Hematopoietic multipotent progenitor cell treated with erythropoietin and hydrocortisone succinate and interleukin-3 and kit ligand, for 4 days (in vitro differentiated cells): ENCODE measurements at regions not wholly inside any gene's neighbourhood (a gene's known extent, or its start where the extent isn't known, plus 50 kb on each side); places are given as distances from the start of the nearest gene placed in this dataset.
"Not testable (repeated sequence)": the region's sequence is repeated elsewhere in the genome, so short reads cannot be mapped to it uniquely, and the experiment has no call there.

Experiments
- DNase-seq: peaks from one replicate; pipeline ENCODE4 v3.0.0-alpha.2; 2015

DNA sequence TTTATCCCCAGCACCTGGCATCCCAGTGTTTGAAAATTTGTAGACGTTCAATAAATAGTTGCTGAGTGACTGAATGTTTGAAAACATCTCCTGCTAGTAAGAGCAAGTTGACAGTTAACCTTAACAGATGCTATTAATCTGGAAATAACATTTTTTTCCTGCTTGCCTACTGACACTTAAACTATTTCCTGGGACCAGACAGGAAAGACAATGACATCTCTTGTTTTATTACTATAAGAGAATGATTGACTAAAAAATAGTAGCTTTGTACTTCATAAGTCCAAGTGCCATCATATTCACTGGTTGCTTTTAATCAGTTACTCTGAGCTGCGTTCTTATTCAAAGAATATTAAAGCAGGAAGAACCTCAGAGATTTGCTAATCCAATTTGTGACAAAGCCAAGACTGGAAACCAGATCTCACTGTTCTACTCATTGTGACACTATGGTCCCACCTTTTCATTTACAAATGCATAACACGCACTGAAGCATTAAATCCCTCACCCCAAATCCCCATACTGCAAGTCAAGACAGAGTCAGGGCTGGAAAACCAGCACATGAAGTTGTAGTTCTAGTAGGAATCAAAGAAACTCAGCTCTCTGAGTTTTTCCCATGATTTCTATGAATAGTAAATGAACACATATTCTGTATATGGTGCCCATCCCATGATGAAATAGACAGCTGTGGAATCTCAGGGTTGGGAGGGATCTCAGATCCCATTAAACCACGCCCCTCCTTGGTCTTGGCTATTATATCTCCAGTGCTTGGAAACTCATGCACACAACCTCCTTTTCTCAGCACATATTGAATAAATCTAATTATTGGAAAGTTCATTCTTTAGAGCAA is 212.7 kb upstream of the P2RY1 start:
- no peak for DNase-seq

DNA sequence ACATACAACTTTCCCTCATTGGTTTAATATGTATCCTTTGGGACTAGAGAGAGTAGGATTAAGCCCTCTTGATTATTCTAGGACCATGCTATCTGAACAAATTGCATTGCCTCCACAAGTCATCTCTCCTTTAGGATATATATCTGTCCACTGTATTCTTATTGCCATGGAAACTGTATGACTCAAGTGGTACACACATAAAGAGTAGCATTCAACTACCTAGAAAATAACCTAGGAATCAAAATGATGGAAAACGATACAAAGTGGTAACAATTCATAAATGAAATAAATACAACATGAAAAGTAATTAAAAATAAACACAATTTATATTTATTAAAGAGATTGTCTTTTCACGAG is 212.1 kb upstream of the P2RY1 start:
- no peak for DNase-seq

DNA sequence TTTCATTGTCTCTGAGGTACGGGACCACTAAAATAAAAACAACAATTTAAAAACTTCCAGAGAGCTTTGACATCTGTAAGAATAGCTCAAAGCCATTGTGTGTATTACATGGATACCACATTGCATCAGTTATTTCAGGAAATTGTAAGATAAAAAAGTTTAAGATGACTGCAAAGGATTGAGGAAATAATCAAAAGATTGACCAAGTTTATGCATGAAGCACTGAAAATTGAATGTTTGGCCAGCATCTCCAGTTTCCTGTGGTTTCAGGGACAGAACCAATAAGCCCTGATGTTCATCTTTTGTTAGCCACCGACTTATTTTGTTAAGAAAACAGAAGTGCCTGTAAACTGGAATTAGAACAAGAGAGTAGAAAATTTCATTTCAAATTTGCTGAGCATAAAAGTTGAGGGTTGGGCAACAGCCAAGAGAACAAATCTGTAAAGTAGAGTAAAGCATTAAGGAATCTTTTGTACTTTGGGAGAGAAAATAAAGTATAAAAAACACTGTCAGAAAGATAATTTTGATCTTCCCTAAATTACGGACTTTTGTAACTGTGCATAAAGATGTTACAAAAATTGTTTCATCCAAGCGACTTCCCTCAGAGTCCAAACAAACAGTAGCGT is 211.5 kb upstream of the P2RY1 start:
- peak; percentile 47 for DNase-seq

DNA sequence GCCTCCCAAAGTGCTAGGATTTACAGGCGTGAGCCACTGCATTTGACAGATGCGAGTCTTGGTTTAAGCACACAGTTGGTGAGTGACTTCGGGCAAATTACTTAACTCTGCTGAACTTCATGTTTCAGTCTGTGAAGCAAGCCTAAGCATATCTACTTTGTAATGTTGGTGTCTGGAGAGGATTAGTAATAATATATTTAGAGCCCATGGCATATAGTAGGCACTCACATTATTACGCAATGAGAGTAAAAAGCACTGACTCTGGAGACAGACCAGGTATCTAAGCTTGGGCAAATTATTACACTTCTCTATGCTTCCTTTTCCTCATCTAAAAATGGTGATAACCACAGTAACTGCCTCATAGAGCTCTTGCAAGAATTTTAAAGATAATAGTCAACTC is 208.7 kb upstream of the P2RY1 start:
- DNase-seq: no peak

DNA sequence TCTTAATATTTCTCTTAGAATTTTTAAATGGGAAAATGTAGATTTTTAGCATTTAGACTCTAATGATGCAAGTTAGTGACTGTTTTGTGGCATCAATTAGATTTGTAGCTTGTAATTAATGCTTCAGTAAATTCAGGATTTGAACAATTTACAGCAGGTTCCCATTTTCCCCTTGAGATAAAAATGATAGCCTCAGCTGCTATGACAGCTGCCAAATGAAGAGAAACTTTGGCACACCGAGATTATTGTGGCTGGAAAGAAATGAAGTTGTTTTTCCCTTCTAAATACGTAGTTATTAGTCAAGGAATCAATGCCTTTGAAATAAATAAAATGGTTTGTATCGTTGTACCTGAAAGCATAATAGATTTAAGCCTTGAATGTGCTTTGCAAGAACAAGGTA is 206.4 kb upstream of the P2RY1 start:
- no peak for DNase-seq

DNA sequence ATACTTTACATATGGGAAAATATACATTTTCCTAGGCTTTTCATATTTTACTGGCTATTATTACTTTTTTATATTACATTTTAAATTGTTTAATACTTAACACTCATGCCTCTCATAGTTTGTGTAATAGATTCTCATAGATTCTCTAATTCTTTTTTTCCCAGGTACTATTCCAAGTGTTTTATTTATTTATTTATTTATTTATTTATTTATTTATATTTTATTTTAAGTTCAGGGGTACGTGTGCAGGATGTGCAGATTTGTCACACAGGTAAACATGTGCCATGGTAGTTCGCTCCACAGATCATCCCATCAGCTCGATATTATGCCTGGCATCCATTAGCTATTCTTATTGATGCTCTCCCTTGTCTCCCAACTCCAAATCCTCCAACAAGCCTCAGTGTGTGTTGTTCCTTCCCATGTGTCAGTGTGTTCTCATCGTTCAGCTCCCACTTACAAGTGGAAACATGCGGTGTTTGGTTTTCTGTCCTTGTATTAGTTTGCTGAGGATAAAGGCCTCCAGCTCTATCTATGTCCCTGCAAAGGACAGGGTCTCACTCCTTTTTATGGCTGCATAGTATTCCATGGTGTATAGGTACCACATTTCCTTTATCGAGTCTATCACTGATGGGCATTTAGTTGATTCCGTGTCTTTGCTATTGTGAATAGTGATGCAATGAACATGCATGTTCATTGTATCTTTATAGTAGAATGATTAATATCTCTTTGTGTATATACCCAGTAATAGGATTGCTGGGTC is 205.4 kb upstream of the P2RY1 start:
- DNase-seq: no peak

DNA sequence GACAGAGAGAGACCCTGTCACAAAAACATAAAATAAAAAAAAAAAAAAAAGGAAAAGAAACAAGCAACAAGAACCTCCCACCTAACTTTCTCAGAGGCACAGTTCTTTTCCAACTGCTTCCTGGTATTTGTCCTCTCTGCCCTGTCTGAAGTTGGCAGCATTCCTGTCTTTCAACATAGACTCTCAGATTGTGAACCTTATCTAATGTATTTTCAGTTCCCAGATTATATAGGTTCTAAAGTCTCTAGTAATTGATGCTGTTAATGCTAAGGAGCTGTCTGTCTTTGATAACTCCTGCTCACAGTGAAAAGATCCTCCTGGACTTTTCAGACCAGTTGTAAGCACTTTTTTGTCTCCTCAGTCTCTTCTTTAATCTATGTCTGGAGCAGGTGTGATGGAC is 199.5 kb upstream of the P2RY1 start:
- no peak for DNase-seq

DNA sequence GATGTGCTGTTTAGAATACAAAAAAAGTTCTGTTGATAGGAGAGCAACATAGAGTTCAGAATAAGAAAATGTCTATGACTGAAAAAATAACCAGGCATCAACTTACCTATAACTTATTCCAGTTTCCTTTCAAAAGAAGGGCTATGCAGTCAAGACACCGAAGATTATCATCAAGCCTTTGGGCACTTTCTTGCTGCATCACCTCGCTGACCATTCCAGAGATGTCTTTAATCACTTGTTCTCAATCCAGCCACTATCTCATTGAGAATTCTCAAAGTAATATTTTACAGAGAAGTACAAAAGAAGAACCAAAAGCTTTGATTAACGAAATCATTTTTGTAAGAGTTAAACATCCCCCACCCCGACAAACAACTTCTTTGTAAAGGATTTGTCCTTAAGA is 198.3 kb upstream of the P2RY1 start:
- no peak for DNase-seq

DNA sequence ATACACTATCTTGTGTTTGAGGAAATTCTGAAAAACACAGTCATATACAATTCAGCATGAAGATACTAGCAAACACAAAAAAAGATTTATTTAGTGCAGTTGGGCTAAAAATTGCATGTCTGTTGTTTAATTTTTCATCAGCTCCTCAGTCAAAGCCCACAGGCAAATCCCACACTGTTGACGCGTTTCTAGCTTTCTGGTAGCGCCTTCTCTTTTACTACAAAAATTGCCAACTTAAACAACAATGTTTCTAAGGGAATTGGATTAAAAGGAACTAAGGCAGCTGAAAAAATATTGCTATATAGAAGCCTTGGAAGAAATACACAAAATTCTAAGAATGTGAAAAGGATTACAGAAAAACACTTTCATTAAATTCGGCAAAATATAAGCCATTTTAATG is 196.7 kb upstream of the P2RY1 start:
- DNase-seq: no peak

DNA sequence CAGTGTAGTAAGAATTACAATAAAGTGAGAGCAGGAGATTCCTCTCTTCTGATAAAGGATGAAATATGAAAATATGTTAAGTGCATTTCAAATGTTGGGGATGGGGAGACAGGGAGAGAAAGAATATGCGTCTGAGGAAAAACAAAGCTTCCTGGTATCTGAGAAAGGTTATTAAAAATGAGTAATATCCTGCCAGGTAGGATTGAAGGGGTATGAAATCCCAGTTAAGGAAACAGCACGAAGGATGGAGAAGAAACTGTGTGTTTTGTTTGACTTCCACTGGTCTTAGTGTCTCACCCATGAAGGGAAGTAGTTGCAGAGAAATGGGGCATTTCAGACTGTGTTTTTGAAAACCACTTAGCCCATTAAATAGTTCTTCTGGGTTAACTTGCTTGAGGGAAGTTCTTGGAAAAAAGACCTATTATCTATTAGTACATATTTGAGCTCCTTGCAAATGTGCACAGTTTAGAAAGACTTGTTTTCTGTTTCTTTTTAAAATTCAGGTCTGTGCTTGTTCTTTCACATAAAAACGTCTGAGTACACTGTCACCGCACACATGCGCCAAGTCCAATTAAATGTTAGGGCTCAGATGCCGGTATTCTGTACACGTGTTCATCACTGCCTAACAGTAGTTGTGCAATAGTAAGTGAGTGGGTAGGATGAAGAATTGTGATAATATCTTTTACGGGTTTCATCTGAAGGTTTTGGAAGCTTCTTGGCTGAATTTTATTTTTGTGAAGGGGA is 196.1 kb upstream of the P2RY1 start:
- DNase-seq: no peak

DNA sequence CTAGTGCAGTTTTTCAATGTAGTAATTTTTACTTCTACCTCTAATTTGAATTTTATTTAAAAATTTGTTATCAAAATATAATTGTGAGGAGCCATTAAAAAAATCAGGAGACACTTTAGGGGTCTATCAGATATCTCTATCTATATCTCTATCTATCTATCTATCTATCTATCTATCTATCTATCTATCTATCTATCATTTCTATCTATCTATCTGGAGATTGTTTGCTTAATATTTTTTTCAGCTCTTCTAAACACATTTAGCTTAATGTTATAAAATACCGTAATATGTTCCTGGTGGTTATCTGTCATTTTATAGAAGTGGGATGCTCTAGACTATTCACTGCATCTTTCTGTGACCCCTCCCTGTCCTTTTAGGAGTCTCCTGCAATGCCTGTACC is 193.7 kb upstream of the P2RY1 start:
- no peak for DNase-seq

DNA sequence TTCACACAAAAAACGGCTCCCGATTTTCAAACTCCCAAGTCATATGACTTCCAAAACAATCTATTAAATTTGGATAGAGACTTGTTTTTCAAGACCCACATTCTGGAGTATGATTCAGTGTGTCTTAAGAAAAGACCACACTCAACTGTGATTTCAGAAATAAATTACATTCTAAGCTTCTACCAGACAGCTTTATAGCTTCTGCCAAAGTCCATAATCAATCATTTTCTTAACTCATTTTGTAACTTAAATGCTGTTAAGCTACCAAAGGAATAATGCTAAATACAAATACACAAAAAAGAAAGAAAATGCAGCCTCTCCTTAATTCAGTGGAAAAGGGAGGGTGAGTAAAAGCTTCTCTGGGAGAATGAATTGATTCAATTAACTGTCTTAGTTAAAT is 192.3 kb upstream of the P2RY1 start:
- no peak for DNase-seq

DNA sequence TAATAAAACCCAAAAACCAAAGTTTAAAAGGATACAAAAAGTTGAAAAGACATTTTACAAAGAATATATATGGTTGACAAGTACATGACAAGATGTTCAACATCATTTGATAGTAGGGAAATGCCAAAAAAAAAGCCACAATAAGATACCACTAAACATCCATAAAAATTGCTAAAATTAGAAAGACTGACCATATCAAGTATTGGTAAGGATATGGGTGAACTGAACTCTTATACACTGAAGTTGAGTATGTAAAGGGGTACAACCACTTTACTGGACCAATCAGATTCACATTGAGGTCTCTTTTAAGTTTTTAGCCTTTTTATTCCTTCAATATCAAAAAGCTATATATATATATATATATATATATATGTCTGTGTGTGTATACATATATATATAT is 190.5 kb upstream of the P2RY1 start:
- DNase-seq: no peak

DNA sequence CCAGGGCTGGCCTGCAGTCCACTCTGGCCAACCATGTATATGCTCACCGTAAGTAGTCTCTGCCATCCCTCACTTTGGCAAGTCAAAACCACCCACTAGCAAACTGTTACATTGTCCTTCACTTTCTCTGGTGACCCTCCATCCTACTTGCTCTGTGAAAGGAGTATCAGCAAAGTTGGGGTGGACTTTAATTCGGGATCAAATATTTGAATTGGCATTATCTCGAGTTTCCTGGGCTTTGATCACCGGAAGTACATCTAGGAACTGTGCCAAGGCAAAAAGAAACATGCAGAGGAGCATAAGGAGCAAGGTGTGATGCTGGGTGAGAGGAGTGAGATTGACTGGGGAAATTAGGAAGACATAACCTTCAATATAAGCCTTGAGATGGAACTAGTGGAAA is 188.9 kb upstream of the P2RY1 start:
- no peak for DNase-seq

DNA sequence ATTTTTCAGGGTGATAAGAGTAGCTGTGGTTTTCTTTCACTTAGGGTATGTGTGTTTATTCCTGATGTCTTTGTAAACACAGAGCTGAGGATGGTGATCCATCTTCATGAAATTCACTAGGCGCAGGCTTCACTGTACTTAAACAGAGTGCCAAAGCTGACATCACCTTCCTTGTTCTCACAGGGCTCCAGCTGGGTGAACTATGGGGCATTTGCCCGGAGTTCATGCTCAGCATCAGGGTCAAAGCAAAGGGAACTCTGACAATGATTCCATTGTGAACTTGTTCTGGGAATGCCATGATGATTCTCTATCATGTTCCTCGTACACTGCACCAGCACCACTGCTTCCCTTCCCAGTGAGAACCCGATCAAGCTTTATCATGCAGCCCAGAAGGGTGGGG is 184.8 kb upstream of the P2RY1 start:
- DNase-seq: no peak

DNA sequence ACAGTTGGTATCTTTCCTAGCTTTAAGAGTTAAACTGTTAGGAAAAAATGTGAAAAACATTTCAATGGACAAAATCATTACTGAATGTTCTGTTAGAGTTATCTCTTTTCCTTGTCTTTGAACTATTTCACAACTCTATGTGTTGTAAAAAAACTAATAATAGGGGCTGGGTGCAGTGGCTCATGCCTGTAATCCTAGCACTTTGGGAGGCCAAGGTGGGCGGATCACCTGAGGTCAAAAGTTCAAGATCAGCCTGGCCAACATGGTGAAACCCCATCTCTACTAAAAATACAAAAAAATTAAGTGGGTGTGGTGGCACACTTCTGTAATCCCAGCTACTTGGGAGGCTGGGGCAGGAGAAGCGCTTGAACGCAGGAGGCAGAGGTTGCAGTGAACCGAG is 184.0 kb upstream of the P2RY1 start:
- not testable (repeated sequence) for DNase-seq

DNA sequence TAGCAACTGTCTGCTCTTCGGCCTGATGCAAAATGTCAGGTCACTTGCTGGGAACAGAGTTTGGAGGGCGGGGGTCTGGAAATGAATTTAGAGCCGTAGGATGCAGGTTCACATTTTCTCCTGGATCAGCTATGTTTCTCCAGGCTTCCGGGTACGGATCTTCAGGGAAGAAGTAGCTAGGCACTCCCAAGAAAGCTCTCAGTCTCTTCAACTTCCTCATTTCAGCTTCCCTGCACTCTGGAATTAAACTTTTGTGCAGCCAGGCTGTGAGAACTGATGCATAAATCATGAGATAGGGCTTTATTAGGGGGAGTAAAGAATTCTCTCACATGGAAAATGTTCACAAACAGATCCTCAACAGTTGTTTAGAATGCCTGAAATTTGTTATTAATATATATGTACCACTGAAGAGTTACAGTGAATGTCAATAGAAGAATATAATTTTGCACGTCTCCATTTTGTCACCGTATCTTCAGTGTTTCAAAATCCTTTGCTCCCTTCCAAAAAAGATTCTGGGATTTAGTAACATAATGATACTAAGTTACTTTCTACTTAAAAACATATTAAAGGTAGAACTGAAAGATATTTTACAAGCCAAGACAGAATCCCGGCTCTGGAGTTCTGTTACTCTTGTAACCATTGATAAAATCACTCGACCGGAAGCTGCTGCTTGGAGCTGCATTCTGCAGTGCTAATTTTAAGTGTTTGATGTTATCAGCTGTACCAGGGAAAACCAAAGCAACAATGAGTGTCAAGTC is 178.5 kb upstream of the P2RY1 start:
- DNase-seq: peak; percentile 74

DNA sequence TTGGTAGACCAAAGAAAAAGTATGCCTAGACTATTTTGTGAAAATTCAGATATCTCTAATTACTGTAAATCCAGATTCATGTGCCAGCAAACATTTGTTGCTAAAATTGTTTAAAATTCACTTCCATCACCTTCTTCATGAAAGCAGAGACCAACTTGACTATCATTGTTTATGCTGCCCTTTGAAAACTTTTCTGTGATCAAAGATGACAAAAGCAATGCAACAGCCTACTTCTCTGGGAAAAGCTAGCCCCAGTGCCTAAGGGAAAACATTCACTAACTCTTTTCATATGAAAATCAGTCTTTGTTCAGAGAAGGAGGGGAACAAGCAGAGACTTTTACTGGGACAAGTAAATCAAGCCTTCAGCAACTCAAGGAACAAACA is 178.0 kb upstream of the P2RY1 start:
- DNase-seq: no peak

DNA sequence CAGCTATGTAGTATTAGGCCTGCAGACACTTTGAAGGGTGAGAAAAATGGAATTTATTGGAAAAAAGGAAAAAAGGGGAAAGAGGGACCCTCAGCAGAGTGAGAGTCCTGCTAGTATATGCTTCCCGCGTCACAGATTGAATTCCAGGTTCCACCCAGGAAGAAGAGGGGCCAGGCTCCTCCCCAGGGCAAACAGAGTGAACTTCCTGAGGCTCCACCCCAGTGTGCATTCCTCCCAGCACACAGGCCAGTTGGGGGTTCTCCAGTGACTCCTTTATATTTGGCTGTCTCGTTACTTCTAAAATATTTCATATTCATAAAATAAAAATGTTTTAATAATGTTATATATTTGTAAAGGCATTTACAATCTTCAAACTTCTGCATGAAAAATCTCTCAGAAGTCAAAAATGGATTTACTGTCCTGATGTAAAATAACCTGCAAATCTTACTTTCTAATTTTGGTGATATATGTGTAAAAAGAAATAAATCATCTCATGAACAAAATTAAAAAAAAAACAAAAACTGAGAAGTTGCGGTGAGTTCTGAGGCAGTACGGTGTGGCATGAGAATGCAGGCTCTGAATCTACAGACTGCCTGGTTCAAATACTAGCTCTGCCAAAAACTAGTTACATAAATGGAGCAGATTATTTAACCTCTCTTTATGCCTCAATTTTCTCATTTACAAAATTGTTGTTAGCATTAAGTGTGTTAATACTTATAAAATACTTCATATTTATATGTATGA is 175.8 kb upstream of the P2RY1 start:
- peak; percentile 28 for DNase-seq

DNA sequence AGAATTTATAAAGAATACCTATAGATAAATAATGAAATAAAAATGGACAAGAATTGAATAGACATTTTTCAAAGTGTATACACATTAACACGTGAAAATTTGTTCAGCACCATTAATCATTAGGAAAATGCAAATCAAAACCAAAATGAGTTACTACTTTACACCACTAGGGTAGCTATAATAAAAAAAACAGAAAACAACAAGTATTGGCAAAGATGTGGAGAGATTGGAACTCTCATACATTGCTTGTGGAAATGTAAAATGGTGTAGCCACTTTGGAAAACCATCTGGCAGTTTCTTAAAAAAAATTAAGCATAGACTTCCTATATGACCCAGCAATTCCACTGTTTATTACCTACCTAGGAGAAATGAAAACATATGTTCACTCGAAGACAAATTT is 172.8 kb upstream of the P2RY1 start:
- DNase-seq: no peak

DNA sequence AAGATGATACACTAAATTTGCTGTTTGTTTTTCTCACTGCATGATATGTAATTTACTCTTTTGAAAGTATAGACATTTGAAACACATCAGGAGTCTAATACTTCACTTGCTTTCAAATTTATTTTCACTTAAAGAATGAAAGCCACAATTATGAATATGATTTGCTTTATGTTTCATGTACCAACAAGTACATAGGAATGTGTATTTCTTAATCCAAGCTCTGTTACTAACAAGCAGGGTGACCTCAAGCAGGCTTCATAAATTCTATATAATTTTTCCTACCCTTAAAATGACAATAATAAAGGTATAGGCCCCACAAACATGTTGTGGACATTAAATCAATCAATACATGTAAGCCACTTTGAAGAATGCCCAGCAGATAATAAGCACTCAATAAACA is 170.2 kb upstream of the P2RY1 start:
- DNase-seq: no peak

DNA sequence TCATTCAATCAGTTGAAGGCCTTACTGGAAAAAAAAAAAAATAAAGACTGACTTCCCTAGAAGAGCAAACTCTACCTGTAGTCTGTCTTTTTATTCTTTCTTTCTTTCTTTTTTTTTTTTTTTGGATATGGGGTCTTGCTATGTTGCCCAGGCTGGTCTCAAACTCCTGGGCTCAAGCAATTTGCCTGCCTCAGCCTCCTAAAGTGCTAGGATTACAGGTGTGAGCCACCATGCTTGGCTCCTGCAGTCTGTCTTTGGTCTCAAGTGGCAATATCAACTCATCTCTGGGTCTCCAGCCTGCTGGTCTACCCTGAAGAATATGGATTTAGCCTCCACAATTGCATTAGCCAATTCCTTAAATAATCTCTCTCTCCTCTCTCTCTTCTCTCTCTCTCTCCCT is 167.7 kb upstream of the P2RY1 start:
- no peak for DNase-seq
